GM21381 (cell line): ENCODE measurements at regions not wholly inside any gene's neighbourhood (a gene's known extent, or its start where the extent isn't known, plus 50 kb on each side); places are given as distances from the start of the nearest gene placed in this dataset.
"Not testable (repeated sequence)": the region's sequence is repeated elsewhere in the genome, so short reads cannot be mapped to it uniquely, and the experiment has no call there.

Experiments used
- ATAC-seq: cut with Tn5 transposase; IDR thresholded peaks from one replicate; pipeline ENCODE4 v1.9.1; 2021; ENCODE audit warnings: mild to moderate bottlenecking, moderate library complexity; ENCODE audit not compliant: unreplicated experiment

GRCh38 chr9:87041553-87042235 is 94.4 kb upstream of the GAS1 start:
- ATAC-seq, result not testable (repeated sequence)

GRCh38 chr9:87049929-87050608 is 102.8 kb upstream of the GAS1 start:
- not testable (repeated sequence) for ATAC-seq

DNA sequence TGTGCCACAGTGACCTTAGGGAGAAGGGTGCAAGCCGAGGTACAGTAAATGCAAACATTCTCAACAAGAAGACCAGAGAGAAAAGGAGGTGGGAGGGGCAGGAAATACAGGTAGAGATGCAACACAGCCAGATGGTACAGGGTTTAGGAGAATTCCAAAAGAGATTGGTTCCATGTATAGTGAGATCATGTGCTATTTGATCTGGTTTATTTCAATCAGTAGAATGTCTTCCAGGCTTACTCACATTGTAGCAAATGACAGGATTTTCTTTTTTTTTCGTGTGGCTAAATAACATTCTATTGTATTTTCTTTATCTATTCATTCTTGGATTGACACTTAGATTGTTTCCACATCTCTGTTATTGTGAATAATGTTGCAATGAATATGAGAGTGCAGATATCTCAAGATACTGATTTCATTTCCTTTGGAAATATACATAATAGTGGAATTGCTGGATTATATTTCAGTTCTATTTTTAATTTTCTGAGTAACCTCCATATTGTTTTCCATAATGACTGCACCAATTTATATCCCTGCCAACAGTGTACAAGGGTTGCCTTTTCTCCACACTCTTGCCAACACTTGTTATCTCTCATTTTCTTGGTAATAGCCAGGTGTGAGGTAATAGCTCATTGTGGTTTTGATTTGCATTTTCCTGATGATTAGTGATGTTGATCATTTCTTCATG is 107.8 kb upstream of the GAS1 start:
- no peak for ATAC-seq

DNA sequence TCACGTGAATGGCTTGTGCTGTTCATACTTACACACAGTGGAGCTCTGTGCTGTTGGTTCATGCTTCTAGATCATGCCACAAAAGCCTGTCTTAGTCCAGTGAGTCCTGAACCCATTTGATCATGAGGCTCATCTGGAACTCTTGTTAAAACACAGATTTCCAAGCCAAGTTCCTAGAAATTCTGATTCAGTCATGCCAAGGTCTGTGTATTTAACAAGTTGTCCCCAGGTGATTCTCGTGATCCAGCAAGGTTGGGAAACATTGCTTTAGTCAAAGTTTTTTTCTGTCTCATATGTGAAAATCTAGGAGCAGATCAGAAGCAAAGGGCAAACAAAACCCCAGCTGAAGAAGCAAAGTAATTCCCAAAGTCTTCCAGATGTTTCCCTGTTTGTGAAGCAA is 112.5 kb upstream of the GAS1 start:
- no peak for ATAC-seq

- ATAC-seq, result no peak
These were observed 115.4 kb upstream of the GAS1 start for GRCh38 chr9:87062746-87063145.

GRCh38 chr9:87063246-87063645 is 115.9 kb upstream of the GAS1 start:
- ATAC-seq, result no peak

DNA sequence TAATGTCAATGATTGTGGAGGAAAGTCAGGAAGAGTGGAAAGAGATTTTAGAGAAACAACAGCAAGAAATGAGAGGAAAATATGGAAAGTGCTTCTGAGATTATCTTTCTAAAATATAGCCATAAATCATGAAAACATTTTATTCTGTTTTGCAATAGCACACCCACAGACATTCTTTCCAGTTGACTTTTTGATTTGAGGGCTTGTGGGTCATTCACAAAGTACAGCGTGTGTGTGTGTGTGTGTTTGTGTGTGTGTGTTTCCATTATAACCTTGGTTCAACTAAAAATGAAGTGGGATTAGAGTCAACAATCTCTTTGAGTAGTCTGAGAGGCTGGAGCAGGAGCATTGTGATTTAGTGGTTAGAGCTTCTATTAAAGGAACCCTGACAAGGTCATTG is 116.6 kb upstream of the GAS1 start:
- no peak for ATAC-seq

DNA sequence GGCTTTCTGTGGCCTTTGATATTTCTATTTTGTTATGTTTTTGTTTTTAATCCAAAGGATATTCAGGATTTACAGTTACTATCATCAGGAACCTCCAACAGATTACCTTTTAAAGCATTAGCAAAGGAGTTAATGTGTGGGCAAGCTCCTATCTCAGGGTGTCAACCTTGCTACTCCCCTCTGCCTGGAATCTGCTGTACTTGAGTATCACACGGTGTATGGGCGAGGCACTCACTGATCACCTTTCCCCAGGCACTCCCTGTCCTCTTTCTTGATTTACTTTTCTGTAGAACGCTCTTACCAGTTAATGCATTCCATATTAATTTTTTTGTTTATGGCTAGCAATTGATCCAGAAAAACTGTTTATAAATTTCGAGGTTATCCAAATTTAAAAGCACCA is 117.0 kb upstream of the GAS1 start:
- no peak for ATAC-seq

DNA sequence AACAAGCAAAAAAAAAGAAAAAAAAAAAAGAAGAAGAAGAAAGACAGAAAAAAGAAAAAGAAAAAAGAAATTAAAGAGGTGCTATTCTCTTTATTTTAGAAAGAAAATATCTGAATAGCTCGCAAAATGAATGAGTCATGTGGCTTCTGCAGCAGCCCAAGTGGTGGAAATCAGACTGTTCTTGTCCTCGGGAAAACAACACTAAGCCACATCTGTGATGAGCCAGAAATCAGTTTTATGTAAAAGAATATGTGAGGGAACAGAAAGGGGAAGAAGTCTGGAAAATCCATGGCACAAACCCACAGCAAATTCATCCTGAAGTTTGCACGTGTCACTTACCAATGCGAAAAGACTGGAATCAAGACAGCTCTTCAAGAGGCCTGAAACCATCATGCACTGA is 118.7 kb upstream of the GAS1 start:
- no peak for ATAC-seq

- no peak for ATAC-seq
These were observed 120.1 kb upstream of the GAS1 start for GRCh38 chr9:87067426-87067825.

DNA sequence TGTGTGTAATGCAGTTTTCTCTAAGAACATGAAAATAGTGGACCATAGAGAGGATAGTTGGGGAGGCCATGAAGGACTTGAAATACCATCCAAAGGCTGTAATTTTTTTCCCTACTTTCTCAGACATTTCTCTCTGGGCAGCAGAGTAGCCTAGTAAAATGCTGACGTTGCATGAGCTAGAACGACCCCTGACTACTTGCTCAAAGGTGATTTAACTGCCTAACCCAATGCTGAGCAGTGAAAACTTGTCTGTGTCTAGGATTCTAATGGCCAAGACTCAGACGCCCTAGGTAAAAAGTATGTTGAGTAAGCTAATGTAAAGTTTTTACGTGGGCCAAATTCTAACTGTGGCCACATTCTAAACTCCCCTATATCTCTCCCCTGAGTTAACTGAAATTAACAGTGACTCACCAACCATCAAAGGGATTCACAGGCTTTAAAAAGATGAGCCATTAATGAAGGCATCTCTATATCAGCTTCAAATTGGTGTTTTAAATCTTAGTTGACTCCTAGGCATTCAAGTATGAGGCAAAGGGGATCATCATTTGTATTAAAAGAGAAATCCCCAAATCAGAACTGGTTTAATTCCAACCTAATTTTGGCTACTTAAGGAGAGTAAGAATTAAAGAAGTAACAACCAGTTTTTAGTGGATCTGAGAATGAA is 121.0 kb upstream of the GAS1 start:
- no peak for ATAC-seq

DNA sequence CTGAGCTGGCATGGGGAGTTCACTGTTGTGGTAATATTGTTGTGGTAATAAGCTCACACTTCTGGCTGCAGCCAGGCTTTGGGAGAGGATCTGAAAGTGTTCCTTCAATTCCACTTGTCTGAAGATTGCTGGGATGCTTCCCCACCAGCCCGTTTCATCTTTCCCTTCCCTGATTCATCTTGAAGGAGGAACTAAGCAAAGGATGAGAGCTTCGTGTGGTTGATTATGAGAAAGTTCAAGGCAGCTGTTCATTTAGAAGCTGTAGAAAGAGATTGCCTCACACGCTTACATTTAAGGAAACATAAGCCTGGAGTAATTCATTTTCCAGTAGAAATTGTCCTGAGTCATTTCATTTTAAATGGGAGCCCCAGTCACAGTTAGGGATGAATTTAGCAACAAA is 122.4 kb upstream of the GAS1 start:
- ATAC-seq, result no peak

DNA sequence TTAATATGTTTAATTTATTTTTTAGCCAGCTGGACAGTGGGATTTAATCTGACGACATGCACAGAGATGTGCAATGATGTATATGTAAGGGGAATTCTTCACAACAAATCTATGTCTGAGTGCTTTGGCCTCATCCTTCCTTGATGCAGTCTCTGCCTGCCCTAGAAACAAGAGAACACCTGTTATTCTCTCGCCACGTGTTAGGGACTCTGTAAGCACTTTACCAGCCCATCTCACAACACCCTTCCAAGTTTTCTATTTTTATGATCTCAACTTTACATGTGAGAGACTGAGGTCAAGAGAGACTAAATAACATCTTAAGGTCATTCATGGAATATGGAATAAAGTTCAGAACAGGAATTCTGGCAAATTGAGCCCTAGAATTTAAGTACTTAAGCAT is 123.0 kb upstream of the GAS1 start:
- no peak for ATAC-seq

DNA sequence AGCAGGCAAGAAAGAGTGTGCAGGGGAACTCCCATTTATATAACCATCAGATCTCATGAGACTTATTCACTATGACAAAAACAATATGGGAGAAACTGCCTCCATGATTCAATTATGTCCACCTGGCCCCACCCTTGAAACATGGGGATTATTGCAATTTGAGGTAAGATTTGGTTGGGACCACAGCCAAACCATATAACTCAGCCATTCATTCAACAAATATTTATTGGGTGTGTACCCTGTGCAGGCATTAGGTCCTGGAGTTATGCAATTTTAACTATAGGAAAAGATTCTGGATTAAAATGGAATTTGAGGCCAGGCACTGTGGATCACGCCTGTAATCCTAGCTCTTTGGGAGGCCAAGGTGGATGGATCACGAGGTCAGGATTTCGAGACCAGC is 124.2 kb upstream of the GAS1 start:
- ATAC-seq, result no peak

GRCh38 chr9:87073692-87074091 is 126.4 kb upstream of the GAS1 start:
- ATAC-seq, result no peak

DNA sequence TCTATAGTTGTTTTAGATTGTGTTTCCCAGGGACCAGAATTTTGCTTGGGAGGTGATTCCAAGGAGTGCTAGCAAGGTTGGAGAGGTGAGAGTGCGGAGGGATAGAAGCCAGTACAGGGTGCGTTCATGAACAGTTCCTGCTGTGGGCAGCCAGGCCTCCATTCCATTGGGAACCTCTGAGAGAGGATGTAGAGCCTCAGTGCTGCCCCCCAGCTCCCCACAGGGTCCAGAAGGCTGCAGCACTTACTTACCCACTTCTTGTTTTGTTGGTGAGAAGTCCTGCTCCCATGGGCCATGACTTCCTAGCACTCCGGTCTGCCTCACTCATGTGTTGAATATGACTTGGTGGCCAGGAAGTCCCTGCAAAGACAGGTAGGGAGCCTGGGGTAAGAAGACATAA is 128.2 kb upstream of the GAS1 start:
- no peak for ATAC-seq

- no peak for ATAC-seq
These were observed 129.5 kb upstream of the GAS1 start for GRCh38 chr9:87076825-87077224.

DNA sequence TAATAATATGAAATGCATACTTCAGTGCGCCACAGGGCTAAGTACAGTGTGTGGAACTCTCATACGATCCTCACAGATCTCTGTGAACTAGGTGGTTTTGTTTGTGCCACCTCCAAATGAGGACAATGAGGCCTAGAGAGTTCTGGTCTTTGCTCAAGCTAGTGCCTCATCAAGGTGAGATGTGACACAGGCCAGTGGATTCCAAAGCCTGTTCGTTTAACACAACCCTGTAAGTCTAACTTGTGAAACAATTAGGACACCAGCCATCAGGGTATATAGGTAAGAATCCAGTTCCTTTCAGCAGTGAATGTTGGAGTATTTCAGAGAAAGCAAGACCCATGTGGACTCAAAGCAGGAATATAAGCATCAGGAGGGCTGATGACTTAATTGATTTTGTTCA is 130.7 kb upstream of the GAS1 start:
- no peak for ATAC-seq

- ATAC-seq, result no peak
These were observed 133.4 kb upstream of the GAS1 start for GRCh38 chr9:87080512-87081264.

DNA sequence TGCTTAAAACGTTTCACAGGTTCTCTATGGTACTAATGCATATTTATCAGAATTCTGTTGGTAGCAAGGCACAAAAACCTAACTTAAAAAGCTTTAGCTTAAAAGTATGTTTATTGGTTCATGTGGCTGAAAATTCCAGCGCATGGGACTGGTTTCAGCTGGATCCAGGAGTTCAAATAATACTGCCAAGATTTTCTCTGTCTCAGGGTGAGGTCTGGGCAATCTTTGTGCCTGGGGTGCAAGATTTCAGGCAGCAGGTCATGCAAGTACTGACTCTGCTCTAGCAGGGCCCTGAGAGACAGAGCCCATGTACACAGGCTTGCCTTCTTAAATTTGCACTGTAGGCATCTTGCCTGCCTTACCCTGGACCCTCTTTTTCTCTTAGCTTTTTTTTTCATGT is 134.2 kb upstream of the GAS1 start:
- ATAC-seq, result no peak

DNA sequence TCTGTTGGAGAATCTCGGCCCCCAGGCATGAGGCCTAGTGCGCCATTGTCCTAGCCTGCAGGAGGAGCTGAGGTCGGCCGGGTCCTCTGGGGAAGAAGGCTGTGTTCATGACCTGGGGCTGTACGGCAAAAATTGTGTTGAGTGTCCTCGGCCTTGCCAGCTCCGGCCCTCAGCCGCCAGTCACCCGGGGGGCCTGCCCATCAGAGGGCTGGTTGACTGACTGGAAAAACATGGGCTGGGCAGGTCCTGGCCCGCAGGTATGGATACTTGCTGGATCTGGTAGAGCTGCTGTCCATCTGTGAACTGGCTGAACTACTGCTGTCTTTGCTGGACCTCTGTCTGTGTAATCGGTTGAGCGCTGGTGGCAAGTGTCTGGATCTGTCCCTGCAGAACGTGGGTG is 136.7 kb upstream of the GAS1 start:
- ATAC-seq, result no peak
